GM23338 (cell line): ENCODE measurements at regions not wholly inside any gene's neighbourhood (a gene's known extent, or its start where the extent isn't known, plus 50 kb on each side); places are given as distances from the start of the nearest gene placed in this dataset.

ENCODE experiments used
- ATAC-seq: fragments of 200-7000 bp; cut with Tn5 transposase; 3 replicates; pipeline ENCODE4 v1.9.1; 2020
- DNase-seq: peaks from one replicate; pipeline ENCODE4 v3.0.0-alpha.2; 2015; ENCODE audit warnings: low spot score
- H2AFZ ChIP-seq: fragments of 200-600 bp; sonication (generic); 2 replicates; pipeline ENCODE4 v1.8.0; 2016; ENCODE audit warnings: antibody characterized with exemption, mild to moderate bottlenecking, moderate library complexity
- H3F3A ChIP-seq: fragments of 200-600 bp; sonication (generic); replicated peaks from 2 replicates; pipeline ENCODE4 v1.8.0; 2017; ENCODE audit warnings: antibody characterized with exemption, mixed run types, low read depth
- H3K27ac ChIP-seq: fragments of 200-600 bp; sonication (generic); 2 replicates; pipeline ENCODE4 v1.6.1; 2016; ENCODE audit warnings: low read depth
- H3K27me3 ChIP-seq: fragments of 200-600 bp; sonication (generic); 2 replicates; pipeline ENCODE4 v1.8.0; 2016; ENCODE audit warnings: mild to moderate bottlenecking, mixed run types, moderate library complexity; ENCODE audit not compliant: insufficient read depth
- H3K36me3 ChIP-seq: fragments of 200-600 bp; sonication (generic); 2 replicates; pipeline ENCODE4 v1.8.0; 2016; ENCODE audit warnings: mild to moderate bottlenecking; ENCODE audit not compliant: insufficient read depth
- H3K4me1 ChIP-seq: fragments of 200-600 bp; sonication (generic); 2 replicates; pipeline ENCODE4 v1.8.0; 2016; ENCODE audit warnings: mild to moderate bottlenecking, moderate library complexity; ENCODE audit not compliant: insufficient read depth
- H3K4me2 ChIP-seq: fragments of 200-600 bp; sonication (generic); 2 replicates; pipeline ENCODE4 v1.7.1; 2017; ENCODE audit warnings: mixed run types
- H3K4me3 ChIP-seq: fragments of 200-600 bp; sonication (generic); 2 replicates; pipeline ENCODE4 v1.6.1; 2016; ENCODE audit warnings: mixed run types
- H3K79me2 ChIP-seq: fragments of 200-600 bp; sonication (generic); replicated peaks from 2 replicates; pipeline ENCODE4 v1.8.0; 2017; ENCODE audit warnings: mild to moderate bottlenecking; ENCODE audit not compliant: insufficient read depth
- H3K9me2 ChIP-seq: fragments of 200-600 bp; sonication (generic); 2 replicates; pipeline ENCODE4 v1.8.0; 2017; ENCODE audit not compliant: insufficient read depth
- H4K20me1 ChIP-seq: fragments of 200-600 bp; sonication (generic); replicated peaks from 2 replicates; pipeline ENCODE4 v1.8.0; 2017; ENCODE audit warnings: mild to moderate bottlenecking; ENCODE audit not compliant: insufficient read depth
- H3K27ac Mint-ChIP-seq: 2 replicates; pipeline ENCODE4 v1.8.0; 2020; ENCODE audit warnings: inconsistent platforms, mild to moderate bottlenecking, moderate library complexity, mixed read lengths
- H3K27me3 Mint-ChIP-seq: 3 replicates; pipeline ENCODE4 v1.8.0; 2022; ENCODE audit warnings: low read depth, mild to moderate bottlenecking, moderate library complexity, mixed read lengths, inconsistent platforms; ENCODE audit not compliant: insufficient read depth, poor library complexity
- H3K36me3 Mint-ChIP-seq: 3 replicates; pipeline ENCODE4 v1.8.0; 2021; ENCODE audit warnings: low read depth, mild to moderate bottlenecking, inconsistent platforms, moderate library complexity, mixed read lengths
- H3K4me1 Mint-ChIP-seq: 3 replicates; pipeline ENCODE4 v1.8.0; 2020; ENCODE audit warnings: mild to moderate bottlenecking, inconsistent platforms, mixed read lengths
- H3K4me3 Mint-ChIP-seq: 3 replicates; pipeline ENCODE4 v1.8.0; 2021; ENCODE audit warnings: moderate library complexity, mild to moderate bottlenecking, inconsistent platforms, mixed read lengths
- H3K9me3 Mint-ChIP-seq: 3 replicates; pipeline ENCODE4 v1.8.0; 2020; ENCODE audit warnings: moderate library complexity, mild to moderate bottlenecking, inconsistent platforms, mixed read lengths
- CREB1 ChIP-seq: fragments of 250-450 bp; sonication (Bioruptor Pico); IDR thresholded peaks from 2 replicates; pipeline ENCODE4 v1.5.0; 2020; ENCODE audit warnings: low read depth, mild to moderate bottlenecking, moderate library complexity
- EZH2 ChIP-seq: fragments of 200-600 bp; sonication (generic); IDR thresholded peaks from one replicate; pipeline ENCODE4 v1.8.0; 2017; ENCODE audit warnings: antibody characterized with exemption, mild to moderate bottlenecking, low read depth; ENCODE audit not compliant: unreplicated experiment
- EZH2phosphoT487 ChIP-seq: fragments of 200-600 bp; sonication (generic); IDR thresholded peaks from one replicate; pipeline ENCODE4 v1.8.1; 2018; ENCODE audit warnings: antibody characterized with exemption; ENCODE audit not compliant: unreplicated experiment
- JUNB ChIP-seq: IDR thresholded peaks from one replicate; pipeline ENCODE4 v1.6.1; 2016; ENCODE audit warnings: antibody characterized with exemption; ENCODE audit not compliant: unreplicated experiment
- NANOG ChIP-seq: IDR thresholded peaks from 2 replicates; pipeline ENCODE4 v1.6.1; 2016; ENCODE audit warnings: antibody characterized with exemption, borderline replicate concordance
- POLR2AphosphoS5 ChIP-seq: IDR thresholded peaks from 2 replicates; pipeline ENCODE4 v1.6.1; 2016; ENCODE audit warnings: antibody characterized with exemption, low read depth
- STAT1 ChIP-seq: IDR thresholded peaks from one replicate; pipeline ENCODE4 v1.6.1; 2016; ENCODE audit warnings: antibody characterized with exemption; ENCODE audit not compliant: unreplicated experiment
- ZNF114 ChIP-seq: fragments of 250-450 bp; sonication (Bioruptor Pico); IDR thresholded peaks from 2 replicates; pipeline ENCODE4 v1.5.0; 2020; ENCODE audit warnings: mild to moderate bottlenecking, moderate library complexity
- ZNF331 ChIP-seq: fragments of 250-450 bp; sonication (Bioruptor Pico); IDR thresholded peaks from 2 replicates; pipeline ENCODE4 v1.5.0; 2020; ENCODE audit warnings: low read depth, mild to moderate bottlenecking, moderate library complexity
- TF ChIP-seq, protein P1 (sequence below): fragments of 250-450 bp; sonication (Bioruptor Pico); IDR thresholded peaks from 2 replicates; pipeline ENCODE4 v1.5.0; 2020; ENCODE audit warnings: mild to moderate bottlenecking, moderate library complexity
- TF ChIP-seq, protein P2 (sequence below): IDR thresholded peaks from 2 replicates; pipeline ENCODE4 v1.6.1; 2016; ENCODE audit warnings: antibody characterized with exemption
- TF ChIP-seq, protein P3 (sequence below), 2 experiments: fragments of 200-600 bp in 1 of 2; sonication (generic) in 1 of 2; conservative IDR thresholded peaks; 2 replicates each; pipeline versions ENCODE4 v1.5.1 to v1.6.1; 2016 to 2017; ENCODE audit warnings: antibody characterized with exemption in 2 of 2, low read depth in 2 of 2, mild to moderate bottlenecking in 2 of 2, moderate library complexity in 1 of 2
- TF ChIP-seq, protein P4 (sequence below): IDR thresholded peaks from one replicate; pipeline ENCODE4 v1.6.1; 2018; ENCODE audit warnings: antibody characterized with exemption; ENCODE audit not compliant: unreplicated experiment

DNA sequence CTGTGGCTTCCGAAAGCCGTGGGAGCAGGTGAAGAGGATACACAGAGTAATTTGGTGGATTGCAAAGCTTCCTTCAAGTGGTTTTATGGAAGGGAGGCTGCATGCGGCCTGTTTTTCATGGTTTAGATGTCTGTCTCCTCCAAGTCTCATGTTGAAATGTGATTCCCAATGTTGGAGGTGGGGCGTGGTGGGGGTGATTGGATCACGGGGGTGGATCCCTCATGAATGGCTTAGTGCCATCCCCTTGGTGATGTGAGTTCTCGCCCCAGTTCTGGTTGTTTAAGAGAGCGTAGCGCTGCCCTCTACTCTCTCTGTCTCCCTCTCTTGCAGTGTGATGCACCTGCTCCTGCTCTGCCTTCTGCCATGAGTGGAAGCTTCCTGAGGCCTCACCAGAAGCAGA lies 247.8 kb upstream of the B3GAT1 start:
- Histone ChIP-seq H2AFZ (no peak overlapping the region), H3K36me3 (no peaks in the 10 kb centered on the region), H4K20me1 (no peaks in the 10 kb centered on the region), H3K9me2 (no peaks in the 10 kb centered on the region), H3K27me3 (no peaks in the 10 kb centered on the region), H3K4me3 (no peak overlapping the region), H3K4me2 (no peak overlapping the region), H3K27ac (no peak overlapping the region), H3K79me2 (no peaks in the 10 kb centered on the region), H3F3A (no peaks in the 10 kb centered on the region), H3K4me1 (no peaks in the 10 kb centered on the region; the same call in 1 of the 2 replicates)
- DNase-seq = no peak
- Mint-ChIP-seq H3K27ac (no peak overlapping the region), H3K4me1 (peaks cover 4% of the 10 kb centered on the region; the same call in 2 of the 3 replicates), H3K27me3 (peaks cover 4% of the 10 kb centered on the region), H3K36me3 (peaks cover 8% of the 10 kb centered on the region; the same call in 2 of the 3 replicates), H3K9me3 (peaks cover 27% of the 10 kb centered on the region), H3K4me3 (no peak overlapping the region)
- no peak for TF ChIP-seq NANOG
- no peak for TF ChIP-seq STAT1
- TF ChIP-seq, protein P1, sequence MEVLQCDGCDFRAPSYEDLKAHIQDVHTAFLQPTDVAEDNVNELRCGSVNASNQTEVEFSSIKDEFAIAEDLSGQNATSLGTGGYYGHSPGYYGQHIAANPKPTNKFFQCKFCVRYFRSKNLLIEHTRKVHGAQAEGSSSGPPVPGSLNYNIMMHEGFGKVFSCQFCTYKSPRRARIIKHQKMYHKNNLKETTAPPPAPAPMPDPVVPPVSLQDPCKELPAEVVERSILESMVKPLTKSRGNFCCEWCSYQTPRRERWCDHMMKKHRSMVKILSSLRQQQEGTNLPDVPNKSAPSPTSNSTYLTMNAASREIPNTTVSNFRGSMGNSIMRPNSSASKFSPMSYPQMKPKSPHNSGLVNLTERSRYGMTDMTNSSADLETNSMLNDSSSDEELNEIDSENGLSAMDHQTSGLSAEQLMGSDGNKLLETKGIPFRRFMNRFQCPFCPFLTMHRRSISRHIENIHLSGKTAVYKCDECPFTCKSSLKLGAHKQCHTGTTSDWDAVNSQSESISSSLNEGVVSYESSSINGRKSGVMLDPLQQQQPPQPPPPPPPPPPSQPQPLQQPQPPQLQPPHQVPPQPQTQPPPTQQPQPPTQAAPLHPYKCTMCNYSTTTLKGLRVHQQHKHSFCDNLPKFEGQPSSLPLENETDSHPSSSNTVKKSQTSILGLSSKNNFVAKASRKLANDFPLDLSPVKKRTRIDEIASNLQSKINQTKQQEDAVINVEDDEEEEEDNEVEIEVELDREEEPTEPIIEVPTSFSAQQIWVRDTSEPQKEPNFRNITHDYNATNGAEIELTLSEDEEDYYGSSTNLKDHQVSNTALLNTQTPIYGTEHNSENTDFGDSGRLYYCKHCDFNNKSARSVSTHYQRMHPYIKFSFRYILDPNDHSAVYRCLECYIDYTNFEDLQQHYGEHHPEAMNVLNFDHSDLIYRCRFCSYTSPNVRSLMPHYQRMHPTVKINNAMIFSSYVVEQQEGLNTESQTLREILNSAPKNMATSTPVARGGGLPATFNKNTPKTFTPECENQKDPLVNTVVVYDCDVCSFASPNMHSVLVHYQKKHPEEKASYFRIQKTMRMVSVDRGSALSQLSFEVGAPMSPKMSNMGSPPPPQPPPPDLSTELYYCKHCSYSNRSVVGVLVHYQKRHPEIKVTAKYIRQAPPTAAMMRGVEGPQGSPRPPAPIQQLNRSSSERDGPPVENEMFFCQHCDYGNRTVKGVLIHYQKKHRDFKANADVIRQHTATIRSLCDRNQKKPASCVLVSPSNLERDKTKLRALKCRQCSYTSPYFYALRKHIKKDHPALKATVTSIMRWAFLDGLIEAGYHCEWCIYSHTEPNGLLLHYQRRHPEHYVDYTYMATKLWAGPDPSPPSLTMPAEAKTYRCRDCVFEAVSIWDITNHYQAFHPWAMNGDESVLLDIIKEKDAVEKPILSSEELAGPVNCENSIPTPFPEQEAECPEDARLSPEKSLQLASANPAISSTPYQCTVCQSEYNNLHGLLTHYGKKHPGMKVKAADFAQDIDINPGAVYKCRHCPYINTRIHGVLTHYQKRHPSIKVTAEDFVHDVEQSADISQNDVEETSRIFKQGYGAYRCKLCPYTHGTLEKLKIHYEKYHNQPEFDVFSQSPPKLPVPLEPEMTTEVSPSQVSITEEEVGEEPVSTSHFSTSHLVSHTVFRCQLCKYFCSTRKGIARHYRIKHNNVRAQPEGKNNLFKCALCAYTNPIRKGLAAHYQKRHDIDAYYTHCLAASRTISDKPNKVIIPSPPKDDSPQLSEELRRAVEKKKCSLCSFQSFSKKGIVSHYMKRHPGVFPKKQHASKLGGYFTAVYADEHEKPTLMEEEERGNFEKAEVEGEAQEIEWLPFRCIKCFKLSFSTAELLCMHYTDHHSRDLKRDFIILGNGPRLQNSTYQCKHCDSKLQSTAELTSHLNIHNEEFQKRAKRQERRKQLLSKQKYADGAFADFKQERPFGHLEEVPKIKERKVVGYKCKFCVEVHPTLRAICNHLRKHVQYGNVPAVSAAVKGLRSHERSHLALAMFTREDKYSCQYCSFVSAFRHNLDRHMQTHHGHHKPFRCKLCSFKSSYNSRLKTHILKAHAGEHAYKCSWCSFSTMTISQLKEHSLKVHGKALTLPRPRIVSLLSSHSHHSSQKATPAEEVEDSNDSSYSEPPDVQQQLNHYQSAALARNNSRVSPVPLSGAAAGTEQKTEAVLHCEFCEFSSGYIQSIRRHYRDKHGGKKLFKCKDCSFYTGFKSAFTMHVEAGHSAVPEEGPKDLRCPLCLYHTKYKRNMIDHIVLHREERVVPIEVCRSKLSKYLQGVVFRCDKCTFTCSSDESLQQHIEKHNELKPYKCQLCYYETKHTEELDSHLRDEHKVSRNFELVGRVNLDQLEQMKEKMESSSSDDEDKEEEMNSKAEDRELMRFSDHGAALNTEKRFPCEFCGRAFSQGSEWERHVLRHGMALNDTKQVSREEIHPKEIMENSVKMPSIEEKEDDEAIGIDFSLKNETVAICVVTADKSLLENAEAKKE (CRISPR knock-in tag) = no peak
- TF ChIP-seq CREB1 (CRISPR knock-in tag) = no peak
- no peak for TF ChIP-seq ZNF114
- TF ChIP-seq, protein P2, sequence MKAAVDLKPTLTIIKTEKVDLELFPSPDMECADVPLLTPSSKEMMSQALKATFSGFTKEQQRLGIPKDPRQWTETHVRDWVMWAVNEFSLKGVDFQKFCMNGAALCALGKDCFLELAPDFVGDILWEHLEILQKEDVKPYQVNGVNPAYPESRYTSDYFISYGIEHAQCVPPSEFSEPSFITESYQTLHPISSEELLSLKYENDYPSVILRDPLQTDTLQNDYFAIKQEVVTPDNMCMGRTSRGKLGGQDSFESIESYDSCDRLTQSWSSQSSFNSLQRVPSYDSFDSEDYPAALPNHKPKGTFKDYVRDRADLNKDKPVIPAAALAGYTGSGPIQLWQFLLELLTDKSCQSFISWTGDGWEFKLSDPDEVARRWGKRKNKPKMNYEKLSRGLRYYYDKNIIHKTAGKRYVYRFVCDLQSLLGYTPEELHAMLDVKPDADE = no peak
- no peak for TF ChIP-seq POLR2AphosphoS5
- TF ChIP-seq JUNB = no peak
- no peak for TF ChIP-seq ZNF331 (CRISPR knock-in tag)
- TF ChIP-seq, protein P3, sequence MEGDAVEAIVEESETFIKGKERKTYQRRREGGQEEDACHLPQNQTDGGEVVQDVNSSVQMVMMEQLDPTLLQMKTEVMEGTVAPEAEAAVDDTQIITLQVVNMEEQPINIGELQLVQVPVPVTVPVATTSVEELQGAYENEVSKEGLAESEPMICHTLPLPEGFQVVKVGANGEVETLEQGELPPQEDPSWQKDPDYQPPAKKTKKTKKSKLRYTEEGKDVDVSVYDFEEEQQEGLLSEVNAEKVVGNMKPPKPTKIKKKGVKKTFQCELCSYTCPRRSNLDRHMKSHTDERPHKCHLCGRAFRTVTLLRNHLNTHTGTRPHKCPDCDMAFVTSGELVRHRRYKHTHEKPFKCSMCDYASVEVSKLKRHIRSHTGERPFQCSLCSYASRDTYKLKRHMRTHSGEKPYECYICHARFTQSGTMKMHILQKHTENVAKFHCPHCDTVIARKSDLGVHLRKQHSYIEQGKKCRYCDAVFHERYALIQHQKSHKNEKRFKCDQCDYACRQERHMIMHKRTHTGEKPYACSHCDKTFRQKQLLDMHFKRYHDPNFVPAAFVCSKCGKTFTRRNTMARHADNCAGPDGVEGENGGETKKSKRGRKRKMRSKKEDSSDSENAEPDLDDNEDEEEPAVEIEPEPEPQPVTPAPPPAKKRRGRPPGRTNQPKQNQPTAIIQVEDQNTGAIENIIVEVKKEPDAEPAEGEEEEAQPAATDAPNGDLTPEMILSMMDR (conservative IDR thresholded peaks at IDR 0.05; ENCODE audit: low read depth in 2 of 2) = no peak
- no peak for TF ChIP-seq EZH2phosphoT487
- TF ChIP-seq, protein P4, sequence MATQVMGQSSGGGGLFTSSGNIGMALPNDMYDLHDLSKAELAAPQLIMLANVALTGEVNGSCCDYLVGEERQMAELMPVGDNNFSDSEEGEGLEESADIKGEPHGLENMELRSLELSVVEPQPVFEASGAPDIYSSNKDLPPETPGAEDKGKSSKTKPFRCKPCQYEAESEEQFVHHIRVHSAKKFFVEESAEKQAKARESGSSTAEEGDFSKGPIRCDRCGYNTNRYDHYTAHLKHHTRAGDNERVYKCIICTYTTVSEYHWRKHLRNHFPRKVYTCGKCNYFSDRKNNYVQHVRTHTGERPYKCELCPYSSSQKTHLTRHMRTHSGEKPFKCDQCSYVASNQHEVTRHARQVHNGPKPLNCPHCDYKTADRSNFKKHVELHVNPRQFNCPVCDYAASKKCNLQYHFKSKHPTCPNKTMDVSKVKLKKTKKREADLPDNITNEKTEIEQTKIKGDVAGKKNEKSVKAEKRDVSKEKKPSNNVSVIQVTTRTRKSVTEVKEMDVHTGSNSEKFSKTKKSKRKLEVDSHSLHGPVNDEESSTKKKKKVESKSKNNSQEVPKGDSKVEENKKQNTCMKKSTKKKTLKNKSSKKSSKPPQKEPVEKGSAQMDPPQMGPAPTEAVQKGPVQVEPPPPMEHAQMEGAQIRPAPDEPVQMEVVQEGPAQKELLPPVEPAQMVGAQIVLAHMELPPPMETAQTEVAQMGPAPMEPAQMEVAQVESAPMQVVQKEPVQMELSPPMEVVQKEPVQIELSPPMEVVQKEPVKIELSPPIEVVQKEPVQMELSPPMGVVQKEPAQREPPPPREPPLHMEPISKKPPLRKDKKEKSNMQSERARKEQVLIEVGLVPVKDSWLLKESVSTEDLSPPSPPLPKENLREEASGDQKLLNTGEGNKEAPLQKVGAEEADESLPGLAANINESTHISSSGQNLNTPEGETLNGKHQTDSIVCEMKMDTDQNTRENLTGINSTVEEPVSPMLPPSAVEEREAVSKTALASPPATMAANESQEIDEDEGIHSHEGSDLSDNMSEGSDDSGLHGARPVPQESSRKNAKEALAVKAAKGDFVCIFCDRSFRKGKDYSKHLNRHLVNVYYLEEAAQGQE = no peak
- TF ChIP-seq EZH2 = no peak
- no peak for ATAC-seq
